ES-I3 (cell line): ENCODE measurements at regions not wholly inside any gene's neighbourhood (a gene's known extent, or its start where the extent isn't known, plus 50 kb on each side); places are given as distances from the start of the nearest gene placed in this dataset.
A peak's percentile ranks its signal among the peaks of the same experiment; 100 is the strongest.
"Not testable (repeated sequence)": the region's sequence is repeated elsewhere in the genome, so short reads cannot be mapped to it uniquely, and the experiment has no call there.

Source experiments
- H3K36me3 ChIP-seq: 2 replicates; pipeline ENCODE4 v1.6.1; 2013; ENCODE audit warnings: mild to moderate bottlenecking, low read length, control low read depth, moderate library complexity; ENCODE audit not compliant: insufficient read depth
- H3K4me1 ChIP-seq: 2 replicates; pipeline ENCODE4 v1.6.1; 2013; ENCODE audit warnings: mild to moderate bottlenecking, control low read depth, low read length; ENCODE audit not compliant: insufficient read depth
- H3K9ac ChIP-seq: 2 replicates; pipeline ENCODE4 v1.6.1; 2013; ENCODE audit warnings: low read depth, mild to moderate bottlenecking, low read length, moderate library complexity
- H3K9me3 ChIP-seq: 2 replicates; pipeline ENCODE4 v1.6.1; 2013; ENCODE audit warnings: mild to moderate bottlenecking, low read length, moderate library complexity; ENCODE audit not compliant: control insufficient read depth, insufficient read depth

GRCh38 chr16:21487956-21488355, 111.4 kb upstream of the METTL9 start:
- H3K9me3 ChIP-seq, H3K4me1 ChIP-seq, H3K36me3 ChIP-seq, H3K9ac ChIP-seq: not testable (repeated sequence)

- not testable (repeated sequence) for H3K9me3 ChIP-seq, H3K36me3 ChIP-seq, H3K4me1 ChIP-seq, H3K9ac ChIP-seq
These were observed 100.3 kb upstream of the METTL9 start for GRCh38 chr16:21499046-21499445.

- not testable (repeated sequence) for H3K9me3 ChIP-seq, H3K4me1 ChIP-seq, H3K36me3 ChIP-seq
- H3K9ac ChIP-seq: peak overlapping the region; percentile 85; the same call in 1 of the 2 replicates
These were observed 98.0 kb upstream of the METTL9 start for GRCh38 chr16:21501223-21501868.

GRCh38 chr16:21501869-21502667, 97.3 kb upstream of the METTL9 start:
- Histone ChIP-seq H3K36me3 (no peaks in the 10 kb centered on the region), H3K9me3 (no peaks in the 10 kb centered on the region), H3K9ac (peak overlapping the region; percentile 85), H3K4me1 (peaks cover 2% of the 10 kb centered on the region; the same call in 1 of the 2 replicates)

- not testable (repeated sequence) for H3K9me3 ChIP-seq, H3K36me3 ChIP-seq, H3K4me1 ChIP-seq
- H3K9ac ChIP-seq: peak overlapping the region; percentile 21; the same call in 1 of the 2 replicates
These were observed 95.8 kb upstream of the METTL9 start for GRCh38 chr16:21503574-21503920.

GRCh38 chr16:21503941-21504832, 95.2 kb upstream of the METTL9 start:
- H3K9me3 ChIP-seq, H3K36me3 ChIP-seq, H3K9ac ChIP-seq, H3K4me1 ChIP-seq: not testable (repeated sequence)

- H3K36me3 ChIP-seq, H3K4me1 ChIP-seq, H3K9me3 ChIP-seq, H3K9ac ChIP-seq: not testable (repeated sequence)
These were observed 93.4 kb upstream of the METTL9 start for GRCh38 chr16:21505751-21506520.

GRCh38 chr16:21506857-21507456, 92.4 kb upstream of the METTL9 start:
- H3K4me1 ChIP-seq: not testable (repeated sequence)

GRCh38 chr16:21507631-21508305, 91.6 kb upstream of the METTL9 start:
- H3K36me3 ChIP-seq, H3K9me3 ChIP-seq, H3K9ac ChIP-seq: not testable (repeated sequence)
- peaks cover 12% of the 10 kb centered on the region; the same call in 1 of the 2 replicates for H3K4me1 ChIP-seq

More at GRCh38 chr16:21506857-21507456, 92.4 kb upstream of the METTL9 start:
- H3K9me3 ChIP-seq, H3K9ac ChIP-seq, H3K36me3 ChIP-seq: not testable (repeated sequence)

GRCh38 chr16:21508661-21509436, 90.5 kb upstream of the METTL9 start:
- not testable (repeated sequence) for H3K9me3 ChIP-seq, H3K9ac ChIP-seq, H3K4me1 ChIP-seq, H3K36me3 ChIP-seq

- not testable (repeated sequence) for H3K9ac ChIP-seq, H3K9me3 ChIP-seq, H3K36me3 ChIP-seq, H3K4me1 ChIP-seq
These were observed 89.8 kb upstream of the METTL9 start for GRCh38 chr16:21509437-21510086.

- H3K9ac ChIP-seq, H3K9me3 ChIP-seq, H3K4me1 ChIP-seq, H3K36me3 ChIP-seq: not testable (repeated sequence)
These were observed 88.5 kb upstream of the METTL9 start for GRCh38 chr16:21510869-21511255.
